ENCODE measurements at regions not wholly inside any gene's neighbourhood (a gene's known extent, or its start where the extent isn't known, plus 50 kb on each side); places are given as distances from the start of the nearest gene placed in this dataset.

DNA sequence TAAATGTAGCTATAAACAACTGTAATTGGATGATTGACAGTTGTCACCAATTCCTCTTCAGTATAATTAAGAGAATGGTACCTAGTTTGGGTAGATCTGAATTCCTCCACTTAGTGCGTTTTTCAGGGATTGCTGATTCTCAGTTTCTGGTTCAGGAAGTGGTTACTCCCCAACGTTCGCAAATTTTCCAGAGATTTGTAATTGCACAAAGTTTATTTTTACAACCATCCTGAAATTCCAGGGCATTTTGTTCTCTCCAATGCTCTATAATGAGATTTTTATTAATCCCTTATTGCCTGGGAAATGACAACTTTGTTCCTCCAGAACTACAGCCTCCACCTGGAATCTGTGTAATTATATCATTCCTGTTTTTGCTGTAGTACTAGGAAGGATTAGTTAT lies 710.6 kb upstream of the ZEB2 start:
- no peak for TF ChIP-seq Cebpa-rat (IDR thresholded peaks at IDR 0.05)

DNA sequence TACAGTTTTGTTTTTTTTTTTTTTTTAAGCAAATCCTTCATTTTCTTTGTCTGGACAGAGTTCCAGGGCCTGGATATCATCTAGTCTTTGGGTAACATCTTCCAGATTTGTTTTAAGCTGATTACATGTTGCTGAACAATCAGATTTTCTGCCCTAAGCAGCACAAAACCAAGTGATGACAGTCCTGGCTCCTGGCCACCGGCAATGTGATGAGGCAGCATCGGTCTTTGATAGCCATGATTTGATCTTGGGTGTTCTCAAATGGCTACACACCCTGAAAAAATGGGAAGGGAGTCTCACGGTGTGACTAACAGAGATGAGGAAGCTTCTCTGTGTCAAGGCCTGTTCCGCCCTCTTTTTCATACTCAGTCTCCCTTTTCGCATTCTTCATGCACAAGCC lies 708.6 kb upstream of the ZEB2 start:
- TF ChIP-seq Cebpa-rat (IDR thresholded peaks at IDR 0.05), result no peak
- Histone ChIP-seq H3K27me3 (no peaks in the 10 kb centered on the region), H3K4me3 (no peak overlapping the region), H4K20me1 (no peaks in the 10 kb centered on the region), H3K9ac (no peak overlapping the region), H3K36me3 (no peaks in the 10 kb centered on the region), H3K9me3 (replicated peaks in 1 of 11) (peaks cover 0 to 10% (median 0%) of the 10 kb centered on the region in 11 experiments; a peak in 1 of 22 replicates), H3K27ac (0 out of 22 replicates have a peak overlapping the region, but pooled peaks of 1 of the 11 experiments have one; percentile 6), H3K4me1 (peaks cover 0 to 10% (median 0%) of the 10 kb centered on the region in 10 experiments; a peak in 2 of 20 replicates), H3K4me2 (peak overlapping the region in 2 of 11 experiments; percentile 1 to 21; a peak in 1 of 22 replicates)

More for the DNA sequence above, 710.6 kb upstream of the ZEB2 start:
- Histone ChIP-seq H3K9ac (no peak overlapping the region), H3K4me3 (no peak overlapping the region), H3K9me3 (replicated peaks in 1 of 11) (no peaks in the 10 kb centered on the region), H3K27me3 (no peaks in the 10 kb centered on the region), H3K4me2 (no peak overlapping the region), H3K36me3 (no peaks in the 10 kb centered on the region), H3K27ac (no peak overlapping the region), H3K4me1 (peaks cover 0 to 14% (median 0%) of the 10 kb centered on the region in 10 experiments; a peak in 2 of 20 replicates), H4K20me1 (no peaks in the 10 kb centered on the region)

DNA sequence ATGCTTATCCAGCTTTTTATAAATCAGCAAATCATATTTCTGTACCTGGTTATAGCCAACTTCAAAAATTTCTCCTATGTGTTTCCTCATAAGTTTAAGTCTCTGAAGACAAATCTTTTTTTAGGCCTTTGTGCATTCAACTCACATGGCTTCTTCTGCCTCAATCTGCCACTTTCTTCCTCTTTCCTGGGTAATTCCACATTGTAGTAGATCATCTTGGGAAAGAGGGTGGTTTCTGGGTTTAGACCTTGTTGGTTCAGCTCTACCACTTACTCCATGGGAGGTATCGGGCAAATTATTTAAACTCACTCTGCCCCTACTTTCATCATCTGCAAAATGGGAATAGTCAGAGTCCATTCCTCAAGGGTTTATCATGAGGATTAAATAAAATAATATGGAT lies 707.0 kb upstream of the ZEB2 start:
- no peaks in the 10 kb centered on the region for H4K20me1 ChIP-seq
- H3K9ac ChIP-seq, result no peak overlapping the region
- H3K4me2 ChIP-seq, result no peak overlapping the region
- no peak overlapping the region for H3K4me3 ChIP-seq
- TF ChIP-seq Cebpa-rat (IDR thresholded peaks at IDR 0.05), result no peak
- peaks cover 0 to 10% (median 0%) of the 10 kb centered on the region in 10 experiments; a peak in 2 of 20 replicates for H3K4me1 ChIP-seq
- H3K27me3 ChIP-seq, result no peaks in the 10 kb centered on the region
- no peaks in the 10 kb centered on the region for H3K36me3 ChIP-seq
- peaks cover 0 to 10% (median 0%) of the 10 kb centered on the region in 11 experiments; a peak in 2 of 22 replicates for H3K9me3 ChIP-seq (replicated peaks in 1 of 11)
- no peak overlapping the region for H3K27ac ChIP-seq

DNA sequence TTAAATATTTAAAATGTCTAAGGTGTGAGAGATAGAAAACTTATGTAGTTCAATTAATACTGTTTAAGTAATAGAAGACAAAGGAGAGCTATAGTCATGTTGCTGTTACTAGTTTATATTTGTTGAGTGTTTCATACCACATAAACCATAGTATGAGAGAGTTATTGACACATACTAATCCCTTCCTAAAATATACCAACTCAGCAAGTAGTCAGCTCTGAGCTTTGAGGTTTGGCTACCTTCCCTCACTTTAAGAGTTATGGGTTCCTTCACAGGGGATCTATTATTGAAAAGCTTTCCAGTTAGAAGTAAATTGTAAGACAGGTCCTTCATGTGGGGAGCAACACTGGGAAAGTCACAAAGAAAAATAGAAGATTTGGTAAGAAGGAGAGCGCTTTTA lies 701.6 kb upstream of the ZEB2 start:
- peaks cover 0 to 10% (median 0%) of the 10 kb centered on the region in 10 experiments; a peak in 2 of 20 replicates for H3K4me1 ChIP-seq
- no peak overlapping the region for H3K27ac ChIP-seq
- H3K4me3 ChIP-seq, result no peak overlapping the region
- H3K36me3 ChIP-seq, result no peaks in the 10 kb centered on the region
- no peak overlapping the region for H3K9ac ChIP-seq
- TF ChIP-seq Cebpa-rat (IDR thresholded peaks at IDR 0.05), result no peak
- no peaks in the 10 kb centered on the region for H4K20me1 ChIP-seq
- no peak overlapping the region; a peak in 1 of 22 replicates for H3K4me2 ChIP-seq
- peaks cover 0 to 10% (median 0%) of the 10 kb centered on the region in 11 experiments; a peak in 2 of 22 replicates for H3K9me3 ChIP-seq (replicated peaks in 1 of 11)
- no peaks in the 10 kb centered on the region for H3K27me3 ChIP-seq

DNA sequence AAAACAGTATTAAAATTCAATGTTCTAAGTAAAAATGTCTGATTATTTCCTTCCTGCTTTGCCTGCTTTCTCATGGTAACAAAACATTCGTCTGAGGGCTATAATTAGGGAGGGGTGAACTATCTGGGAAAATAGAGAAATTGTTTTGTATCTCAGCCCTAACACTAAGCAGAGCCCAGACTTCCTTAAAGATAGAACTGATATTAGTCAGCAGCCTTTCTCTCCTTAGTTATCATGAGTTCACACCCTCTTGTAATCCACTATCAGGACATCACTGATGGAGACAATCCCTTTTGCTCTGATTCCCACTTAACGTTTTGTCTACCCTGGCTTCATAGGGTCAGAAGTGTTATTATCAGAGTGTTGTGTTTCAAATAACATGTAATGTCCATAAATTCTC lies 701.1 kb upstream of the ZEB2 start:
- no peak overlapping the region for H3K27ac ChIP-seq
- no peaks in the 10 kb centered on the region for H3K36me3 ChIP-seq

DNA sequence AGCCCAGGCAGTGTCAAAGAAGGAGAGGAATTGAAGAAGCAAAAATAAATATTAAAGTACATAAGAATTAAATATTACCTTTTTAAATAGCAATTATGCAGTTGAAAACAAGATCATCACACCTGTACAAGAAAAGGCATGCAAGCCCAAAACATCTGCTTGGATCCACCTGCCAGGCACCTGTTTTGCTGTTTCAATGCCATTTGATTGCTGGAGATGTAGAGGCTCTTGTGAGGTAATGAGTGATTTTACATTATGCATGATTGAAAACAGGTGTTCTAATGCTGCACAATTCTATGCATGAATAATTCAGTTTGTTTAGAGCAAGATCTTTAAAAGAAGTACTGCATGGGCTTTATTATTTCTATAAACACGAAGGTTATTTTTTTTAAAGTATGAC lies 700.6 kb upstream of the ZEB2 start:
- no peak overlapping the region for H3K9ac ChIP-seq
- no peaks in the 10 kb centered on the region for H3K36me3 ChIP-seq
- no peaks in the 10 kb centered on the region for H4K20me1 ChIP-seq
- no peak overlapping the region for H3K4me3 ChIP-seq
- peaks cover 0 to 10% (median 0%) of the 10 kb centered on the region in 11 experiments; a peak in 2 of 22 replicates for H3K9me3 ChIP-seq (replicated peaks in 1 of 11)
- H3K4me2 ChIP-seq, result peak overlapping the region in 1 of 11 experiments; percentile 26; a peak in 2 of 22 replicates
- no peak for TF ChIP-seq Cebpa-rat (IDR thresholded peaks at IDR 0.05)
- H3K27ac ChIP-seq, result no peak overlapping the region
- peaks cover 0 to 10% (median 0%) of the 10 kb centered on the region in 10 experiments; a peak in 2 of 20 replicates for H3K4me1 ChIP-seq
- no peaks in the 10 kb centered on the region for H3K27me3 ChIP-seq

More for the DNA sequence above, 701.1 kb upstream of the ZEB2 start:
- no peak for TF ChIP-seq Cebpa-rat (IDR thresholded peaks at IDR 0.05)
- H3K27me3 ChIP-seq, result no peaks in the 10 kb centered on the region
- peaks cover 0 to 10% (median 0%) of the 10 kb centered on the region in 11 experiments; a peak in 2 of 22 replicates for H3K9me3 ChIP-seq (replicated peaks in 1 of 11)
- no peak overlapping the region for H3K4me3 ChIP-seq
- H3K4me1 ChIP-seq, result peaks cover 0 to 10% (median 0%) of the 10 kb centered on the region in 10 experiments; a peak in 2 of 20 replicates
- no peak overlapping the region for H3K9ac ChIP-seq
- H3K4me2 ChIP-seq, result peak overlapping the region in 1 of 11 experiments; percentile 26; a peak in 2 of 22 replicates
- H4K20me1 ChIP-seq, result no peaks in the 10 kb centered on the region

DNA sequence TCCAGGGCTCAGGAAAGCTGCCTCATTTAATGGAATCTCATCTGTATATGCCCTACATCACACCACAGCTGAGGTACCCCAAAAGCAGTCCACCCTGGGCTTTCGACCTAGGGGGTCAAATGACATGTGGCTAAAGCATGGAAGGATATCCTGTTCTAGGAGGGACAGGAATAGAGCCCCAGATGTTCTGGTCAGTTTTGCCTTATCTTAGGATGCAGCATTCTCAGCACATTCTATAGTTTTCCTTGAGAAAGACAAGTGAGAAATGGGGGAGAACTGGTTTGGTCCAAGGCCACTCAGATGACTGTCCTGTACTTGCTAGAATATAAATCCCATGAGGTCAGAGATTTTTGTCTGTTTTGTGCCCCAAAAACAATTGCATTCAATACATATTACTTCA lies 688.0 kb upstream of the ZEB2 start:
- H3K27me3 ChIP-seq, result no peaks in the 10 kb centered on the region
- no peaks in the 10 kb centered on the region for H3K36me3 ChIP-seq
- no peaks in the 10 kb centered on the region; a peak in 1 of 20 replicates for H3K4me1 ChIP-seq
- H3K9me3 ChIP-seq (replicated peaks in 1 of 11), result peaks cover 8 to 29% (median 11%) of the 10 kb centered on the region in 11 experiments
- no peak for TF ChIP-seq Cebpa-rat (IDR thresholded peaks at IDR 0.05)
- no peak overlapping the region for H3K9ac ChIP-seq
- H3K4me3 ChIP-seq, result no peak overlapping the region
- no peak overlapping the region for H3K27ac ChIP-seq
- H4K20me1 ChIP-seq, result no peaks in the 10 kb centered on the region
- H3K4me2 ChIP-seq, result no peak overlapping the region

DNA sequence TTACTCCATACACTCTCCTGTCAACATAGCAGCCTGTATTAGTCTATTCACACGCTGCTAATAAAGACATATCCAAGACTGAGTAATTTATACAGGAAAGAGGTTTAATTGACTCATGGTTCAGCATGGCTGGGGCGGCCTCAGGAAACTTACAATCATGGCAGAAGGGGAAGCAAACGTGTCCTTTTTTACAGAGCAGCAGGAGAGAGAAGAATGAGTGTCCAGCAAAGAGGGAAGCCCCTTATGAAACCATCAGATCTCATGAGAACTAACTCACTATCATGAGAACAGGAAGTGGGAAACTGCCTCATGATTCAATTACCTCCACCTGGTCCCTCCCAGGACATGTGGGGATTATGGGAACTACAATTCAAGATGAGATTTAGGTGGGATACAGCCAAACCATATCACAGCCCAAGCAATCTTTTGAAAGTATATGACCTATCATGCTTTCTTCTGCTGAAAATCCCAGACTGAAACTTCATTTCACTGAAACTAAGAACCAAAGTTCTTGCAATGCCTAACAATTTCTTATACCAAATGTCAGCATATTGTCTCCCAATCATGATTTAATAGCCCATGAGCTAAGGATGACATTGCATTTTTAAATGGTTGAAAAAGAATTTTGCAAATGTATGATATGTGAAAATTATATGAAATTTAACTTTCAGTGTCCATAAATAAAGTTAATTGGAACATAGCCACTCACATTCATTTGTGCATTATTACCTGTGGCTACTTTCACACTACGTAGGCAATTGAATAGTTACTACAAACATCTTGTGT lies 686.8 kb upstream of the ZEB2 start:
- H3K9me3 ChIP-seq (replicated peaks in 1 of 11), result peaks cover 8 to 23% (median 11%) of the 10 kb centered on the region in 11 experiments
- no peaks in the 10 kb centered on the region; a peak in 1 of 20 replicates for H3K4me1 ChIP-seq
- no peak overlapping the region for H3K9ac ChIP-seq
- no peak for TF ChIP-seq Cebpa-rat (IDR thresholded peaks at IDR 0.05)
- no peaks in the 10 kb centered on the region for H3K36me3 ChIP-seq
- no peak overlapping the region for H3K27ac ChIP-seq
- H3K27me3 ChIP-seq, result no peaks in the 10 kb centered on the region
- H4K20me1 ChIP-seq, result no peaks in the 10 kb centered on the region
- no peak overlapping the region for H3K4me3 ChIP-seq
- H3K4me2 ChIP-seq, result peak overlapping the region in 1 of 11 experiments; percentile 13; a peak in 1 of 22 replicates

DNA sequence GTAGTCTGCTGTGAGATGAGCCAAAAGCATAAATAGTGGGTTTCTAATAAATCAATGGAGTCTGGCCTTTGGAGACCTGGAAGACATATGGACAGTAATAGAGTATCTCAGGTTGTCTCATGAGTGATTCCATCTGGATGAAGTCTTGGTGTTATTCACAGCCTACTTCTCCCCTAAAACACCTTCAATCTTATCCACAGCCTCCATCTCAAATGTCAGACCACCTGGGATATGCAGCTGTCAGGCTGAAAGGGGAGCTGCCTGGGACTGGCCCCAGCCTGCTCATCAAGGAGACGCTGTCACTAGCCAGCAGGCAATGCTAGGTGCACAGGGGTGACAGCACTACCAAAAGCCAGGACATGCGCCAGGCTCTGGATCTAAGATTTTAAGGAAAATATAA lies 684.0 kb upstream of the ZEB2 start:
- Histone ChIP-seq H3K27ac (no peak overlapping the region), H3K36me3 (no peaks in the 10 kb centered on the region), H3K9ac (no peak overlapping the region), H3K4me3 (no peak overlapping the region), H3K4me1 (no peaks in the 10 kb centered on the region; a peak in 1 of 20 replicates), H3K9me3 (replicated peaks in 1 of 11) (no peaks in the 10 kb centered on the region), H3K27me3 (no peaks in the 10 kb centered on the region), H4K20me1 (no peaks in the 10 kb centered on the region), H3K4me2 (no peak overlapping the region)
- TF ChIP-seq Cebpa-rat (IDR thresholded peaks at IDR 0.05), result no peak
